GM10266 (cell line): ENCODE measurements at regions not wholly inside any gene's neighbourhood (a gene's known extent, or its start where the extent isn't known, plus 50 kb on each side); places are given as distances from the start of the nearest gene placed in this dataset.

Experiments
- DNase-seq: peaks from one replicate; pipeline ENCODE4 v3.0.0; 2012; ENCODE audit errors: extremely low spot score
- TF ChIP-seq, protein P1 (sequence below): IDR thresholded peaks from 2 replicates; pipeline ENCODE4 v1.5.1; 2012; ENCODE audit warnings: mild to moderate bottlenecking, low read depth; ENCODE audit not compliant: control insufficient read depth, insufficient read depth; ENCODE audit errors: missing control alignments

DNA sequence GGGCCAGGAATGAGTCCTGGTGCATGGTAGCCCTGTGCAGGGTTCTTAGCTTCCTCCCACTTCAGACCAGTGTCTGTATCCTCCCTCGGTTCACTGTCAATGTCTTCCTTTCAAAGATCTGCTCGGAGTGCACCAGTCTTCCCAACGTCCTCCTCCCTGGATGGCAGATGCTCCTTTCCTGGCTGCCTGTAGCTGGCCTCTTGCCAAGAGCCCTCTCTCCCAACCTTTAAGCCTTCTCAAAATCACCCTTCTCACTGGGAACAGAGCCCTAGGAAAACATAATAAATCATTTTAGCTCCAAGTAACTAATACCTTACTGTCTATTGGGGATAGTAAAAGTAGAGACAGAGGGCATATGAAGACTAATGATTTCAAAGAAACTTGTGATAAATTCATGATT is 490.6 kb downstream of the CCSER2 start:
- no peak for DNase-seq
- TF ChIP-seq, protein P1, sequence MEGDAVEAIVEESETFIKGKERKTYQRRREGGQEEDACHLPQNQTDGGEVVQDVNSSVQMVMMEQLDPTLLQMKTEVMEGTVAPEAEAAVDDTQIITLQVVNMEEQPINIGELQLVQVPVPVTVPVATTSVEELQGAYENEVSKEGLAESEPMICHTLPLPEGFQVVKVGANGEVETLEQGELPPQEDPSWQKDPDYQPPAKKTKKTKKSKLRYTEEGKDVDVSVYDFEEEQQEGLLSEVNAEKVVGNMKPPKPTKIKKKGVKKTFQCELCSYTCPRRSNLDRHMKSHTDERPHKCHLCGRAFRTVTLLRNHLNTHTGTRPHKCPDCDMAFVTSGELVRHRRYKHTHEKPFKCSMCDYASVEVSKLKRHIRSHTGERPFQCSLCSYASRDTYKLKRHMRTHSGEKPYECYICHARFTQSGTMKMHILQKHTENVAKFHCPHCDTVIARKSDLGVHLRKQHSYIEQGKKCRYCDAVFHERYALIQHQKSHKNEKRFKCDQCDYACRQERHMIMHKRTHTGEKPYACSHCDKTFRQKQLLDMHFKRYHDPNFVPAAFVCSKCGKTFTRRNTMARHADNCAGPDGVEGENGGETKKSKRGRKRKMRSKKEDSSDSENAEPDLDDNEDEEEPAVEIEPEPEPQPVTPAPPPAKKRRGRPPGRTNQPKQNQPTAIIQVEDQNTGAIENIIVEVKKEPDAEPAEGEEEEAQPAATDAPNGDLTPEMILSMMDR: no peak

DNA sequence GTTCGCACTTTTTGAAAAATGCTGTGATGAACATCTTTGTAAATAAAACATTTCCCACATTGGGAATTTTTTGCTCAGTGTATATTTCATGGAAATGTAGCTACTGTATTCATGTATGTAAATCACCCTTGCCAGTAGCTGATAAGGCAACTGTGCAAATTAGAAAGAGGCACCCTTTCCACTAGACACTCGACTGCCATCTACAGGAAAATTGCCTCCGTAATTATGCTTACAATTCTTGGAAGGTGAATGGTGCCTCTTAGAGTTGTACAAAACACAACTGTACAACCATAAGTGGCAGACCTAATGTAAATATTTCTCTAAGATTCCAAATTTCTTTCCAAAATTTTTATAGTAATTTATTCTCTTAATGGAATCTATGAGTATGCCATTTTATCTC is 491.7 kb downstream of the CCSER2 start:
- DNase-seq: no peak
- TF ChIP-seq, protein P1: no peak

- DNase-seq: no peak
Observed at GRCh38 chr10:84820596-84820995, 492.2 kb downstream of the CCSER2 start.

GRCh38 chr10:84822931-84823630 is 494.7 kb downstream of the CCSER2 start:
- no peak for DNase-seq
- TF ChIP-seq, protein P1: no peak

More at GRCh38 chr10:84820596-84820995, 492.2 kb downstream of the CCSER2 start:
- TF ChIP-seq, protein P1: no peak

GRCh38 chr10:84824525-84824924 is 496.1 kb downstream of the CCSER2 start:
- TF ChIP-seq, protein P1: no peak
- no peak for DNase-seq

- TF ChIP-seq, protein P1: no peak
- no peak for DNase-seq
Observed at GRCh38 chr10:84825330-84825729, 496.9 kb downstream of the CCSER2 start.

DNA sequence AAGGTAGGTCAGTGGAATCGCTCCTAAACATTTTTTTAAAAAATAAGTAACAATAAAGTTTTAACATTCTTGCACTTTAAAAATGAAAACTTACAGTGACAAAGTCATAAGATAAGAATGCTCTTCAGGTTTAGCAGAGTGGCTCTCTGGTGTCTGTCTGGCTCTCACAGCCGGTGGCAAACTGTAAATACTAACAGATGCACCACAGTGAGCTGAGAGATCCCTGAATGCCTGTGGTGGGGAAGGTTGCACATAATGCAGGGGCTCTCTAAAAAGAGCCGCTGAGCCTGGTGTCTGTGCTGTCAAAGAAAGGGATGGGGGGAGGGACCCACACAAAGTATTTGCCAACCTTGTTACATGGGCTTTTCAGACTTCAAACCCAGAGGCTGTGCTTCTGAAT is 498.3 kb downstream of the CCSER2 start:
- no peak for DNase-seq
- TF ChIP-seq, protein P1: no peak
